ENCODE measurements at regions not wholly inside any gene's neighbourhood (a gene's known extent, or its start where the extent isn't known, plus 50 kb on each side); places are given as distances from the start of the nearest gene placed in this dataset.

- Histone ChIP-seq H3K4me1 (ENCODE audit: control insufficient read depth, low read length) (peaks cover 6% of the 10 kb centered on the region), H3K79me2 (ENCODE audit: control insufficient read depth, low read length) (no peaks in the 10 kb centered on the region), H3K36me3 (ENCODE audit: control insufficient read depth, low read length) (no peaks in the 10 kb centered on the region), H3K9me3 (ENCODE audit: control insufficient read depth, insufficient read depth, low read length) (no peaks in the 10 kb centered on the region), H3F3A (ENCODE audit: control insufficient read depth, insufficient read depth) (no peaks in the 10 kb centered on the region), H3K4me3 (ENCODE audit: low read length) (no peak overlapping the region), H3K9me2 (replicated peaks; ENCODE audit: control insufficient read depth, low read length) (no peaks in the 10 kb centered on the region), H3K27ac (ENCODE audit: low read depth, low read length) (no peak overlapping the region), H3K27me3 (ENCODE audit: control insufficient read depth, low read length) (no peaks in the 10 kb centered on the region), H3K4me2 (ENCODE audit: low read length) (no peak overlapping the region), H4K20me1 (ENCODE audit: control insufficient read depth, insufficient read depth, low read depth, low read length) (no peaks in the 10 kb centered on the region)
- TF ChIP-seq, protein P1, sequence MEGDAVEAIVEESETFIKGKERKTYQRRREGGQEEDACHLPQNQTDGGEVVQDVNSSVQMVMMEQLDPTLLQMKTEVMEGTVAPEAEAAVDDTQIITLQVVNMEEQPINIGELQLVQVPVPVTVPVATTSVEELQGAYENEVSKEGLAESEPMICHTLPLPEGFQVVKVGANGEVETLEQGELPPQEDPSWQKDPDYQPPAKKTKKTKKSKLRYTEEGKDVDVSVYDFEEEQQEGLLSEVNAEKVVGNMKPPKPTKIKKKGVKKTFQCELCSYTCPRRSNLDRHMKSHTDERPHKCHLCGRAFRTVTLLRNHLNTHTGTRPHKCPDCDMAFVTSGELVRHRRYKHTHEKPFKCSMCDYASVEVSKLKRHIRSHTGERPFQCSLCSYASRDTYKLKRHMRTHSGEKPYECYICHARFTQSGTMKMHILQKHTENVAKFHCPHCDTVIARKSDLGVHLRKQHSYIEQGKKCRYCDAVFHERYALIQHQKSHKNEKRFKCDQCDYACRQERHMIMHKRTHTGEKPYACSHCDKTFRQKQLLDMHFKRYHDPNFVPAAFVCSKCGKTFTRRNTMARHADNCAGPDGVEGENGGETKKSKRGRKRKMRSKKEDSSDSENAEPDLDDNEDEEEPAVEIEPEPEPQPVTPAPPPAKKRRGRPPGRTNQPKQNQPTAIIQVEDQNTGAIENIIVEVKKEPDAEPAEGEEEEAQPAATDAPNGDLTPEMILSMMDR (IDR thresholded peaks at IDR 0.05; ENCODE audit: low read depth, low read length, poor library complexity, severe bottlenecking), result no peak
- TF ChIP-seq EZH2phosphoT487 (IDR thresholded peaks at IDR 0.05; ENCODE audit: borderline replicate concordance, low read length), result no peak
Observed at GRCh38 chr3:68060191-68060590, 405.8 kb upstream of the SUCLG2 start.

GRCh38 chr3:68059628-68060152 lies 405.3 kb upstream of the SUCLG2 start:
- Histone ChIP-seq H3K4me3 (ENCODE audit: low read length) (no peak overlapping the region), H3K9me2 (replicated peaks; ENCODE audit: control insufficient read depth, low read length) (no peaks in the 10 kb centered on the region), H4K20me1 (ENCODE audit: control insufficient read depth, insufficient read depth, low read depth, low read length) (no peaks in the 10 kb centered on the region), H3K27ac (ENCODE audit: low read depth, low read length) (no peak overlapping the region), H3K36me3 (ENCODE audit: control insufficient read depth, low read length) (no peaks in the 10 kb centered on the region), H3K27me3 (ENCODE audit: control insufficient read depth, low read length) (no peaks in the 10 kb centered on the region), H3K79me2 (ENCODE audit: control insufficient read depth, low read length) (no peaks in the 10 kb centered on the region), H3K4me1 (ENCODE audit: control insufficient read depth, low read length) (peaks cover 6% of the 10 kb centered on the region), H3F3A (ENCODE audit: control insufficient read depth, insufficient read depth) (no peaks in the 10 kb centered on the region), H3K4me2 (ENCODE audit: low read length) (no peak overlapping the region), H3K9me3 (ENCODE audit: control insufficient read depth, insufficient read depth, low read length) (no peaks in the 10 kb centered on the region)
- TF ChIP-seq, protein P1 (IDR thresholded peaks at IDR 0.05; ENCODE audit: low read depth, low read length, poor library complexity, severe bottlenecking), result no peak
- no peak for TF ChIP-seq EZH2phosphoT487 (IDR thresholded peaks at IDR 0.05; ENCODE audit: borderline replicate concordance, low read length)

DNA sequence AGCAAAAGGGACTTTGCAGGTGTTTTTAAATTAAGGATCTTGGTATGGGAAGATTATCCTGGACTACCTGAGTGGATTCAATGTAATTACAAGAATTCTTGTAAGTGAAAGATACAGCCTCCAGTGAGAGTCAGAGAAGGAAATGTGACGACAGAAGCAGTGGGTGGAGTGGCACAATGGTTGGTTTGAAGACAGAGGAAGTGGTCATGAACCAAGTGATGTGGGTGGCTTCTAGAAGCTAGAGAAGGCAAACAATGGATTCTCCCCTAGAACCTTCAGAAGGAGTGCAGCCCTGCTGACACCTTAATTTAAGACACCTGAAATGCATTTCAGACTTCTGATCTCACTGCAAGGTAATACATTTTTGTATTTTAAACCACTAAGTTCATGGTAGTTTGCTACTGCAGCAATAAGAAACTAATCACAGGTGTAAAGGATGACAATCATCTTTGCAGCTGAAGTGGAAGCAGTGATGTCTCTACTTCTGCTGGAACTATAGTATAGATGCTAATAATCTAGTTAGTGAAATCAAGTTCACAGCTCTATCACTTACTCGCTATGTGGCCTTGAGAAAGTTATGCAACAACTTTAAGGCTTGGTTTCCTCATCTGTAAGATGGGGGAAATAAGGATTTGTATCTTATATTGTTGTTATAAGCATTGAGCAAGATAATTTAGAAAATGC lies 403.4 kb upstream of the SUCLG2 start:
- Histone ChIP-seq H3K4me2 (ENCODE audit: low read length) (no peak overlapping the region), H3K4me3 (ENCODE audit: low read length) (no peak overlapping the region), H3K36me3 (ENCODE audit: control insufficient read depth, low read length) (no peaks in the 10 kb centered on the region), H4K20me1 (ENCODE audit: control insufficient read depth, insufficient read depth, low read depth, low read length) (no peaks in the 10 kb centered on the region), H3K79me2 (ENCODE audit: control insufficient read depth, low read length) (no peaks in the 10 kb centered on the region), H3K9me2 (replicated peaks; ENCODE audit: control insufficient read depth, low read length) (no peaks in the 10 kb centered on the region), H3K9me3 (ENCODE audit: control insufficient read depth, insufficient read depth, low read length) (no peaks in the 10 kb centered on the region), H3F3A (ENCODE audit: control insufficient read depth, insufficient read depth) (no peaks in the 10 kb centered on the region), H3K27me3 (ENCODE audit: control insufficient read depth, low read length) (no peaks in the 10 kb centered on the region), H3K4me1 (ENCODE audit: control insufficient read depth, low read length) (peaks cover 6% of the 10 kb centered on the region), H3K27ac (ENCODE audit: low read depth, low read length) (no peak overlapping the region)
- TF ChIP-seq, protein P1 (IDR thresholded peaks at IDR 0.05; ENCODE audit: low read depth, low read length, poor library complexity, severe bottlenecking), result no peak
- no peak for TF ChIP-seq EZH2phosphoT487 (IDR thresholded peaks at IDR 0.05; ENCODE audit: borderline replicate concordance, low read length)
